ENCODE measurements at regions not wholly inside any gene's neighbourhood (a gene's known extent, or its start where the extent isn't known, plus 50 kb on each side); places are given as distances from the start of the nearest gene placed in this dataset.

GRCh38 chr10:36171953-36172940, 530.2 kb upstream of the FZD8 start:
- FAIRE-seq (peak; percentile 97), DNase-seq (ENCODE audit: insufficient read length, low spot score) (no peak)

GRCh38 chr10:36171556-36171952, 529.5 kb upstream of the FZD8 start:
- DNase-seq (ENCODE audit: insufficient read length, low spot score) (no peak), FAIRE-seq (no peak)
- no peak for TF ChIP-seq POLR2A (IDR thresholded peaks at IDR 0.05; ENCODE audit: low read depth, low read length)

More at GRCh38 chr10:36171953-36172940, 530.2 kb upstream of the FZD8 start:
- no peak for TF ChIP-seq POLR2A (IDR thresholded peaks at IDR 0.05; ENCODE audit: low read depth, low read length)

- DNase-seq (ENCODE audit: insufficient read length, low spot score) (no peak), FAIRE-seq (peak; percentile 23)
- no peak for TF ChIP-seq POLR2A (IDR thresholded peaks at IDR 0.05; ENCODE audit: low read depth, low read length)
These were observed 528.9 kb upstream of the FZD8 start for GRCh38 chr10:36170943-36171501.

- no peak for TF ChIP-seq POLR2A (IDR thresholded peaks at IDR 0.05; ENCODE audit: low read depth, low read length)
- DNase-seq (ENCODE audit: insufficient read length, low spot score) (no peak), FAIRE-seq (no peak)
These were observed 528.1 kb upstream of the FZD8 start for GRCh38 chr10:36170142-36170719.

GRCh38 chr10:36168777-36169176, 526.7 kb upstream of the FZD8 start:
- no peak for FAIRE-seq
- TF ChIP-seq POLR2A (IDR thresholded peaks at IDR 0.05; ENCODE audit: low read depth, low read length), result no peak
- DNase-seq (ENCODE audit: insufficient read length, low spot score), result no peak

GRCh38 chr10:36164556-36165504, 522.7 kb upstream of the FZD8 start:
- DNase-seq (ENCODE audit: insufficient read length, low spot score), result no peak
- no peak for FAIRE-seq
- TF ChIP-seq POLR2A (IDR thresholded peaks at IDR 0.05; ENCODE audit: low read depth, low read length), result no peak

- no peak for DNase-seq (ENCODE audit: insufficient read length, low spot score)
- no peak for FAIRE-seq
- no peak for TF ChIP-seq POLR2A (IDR thresholded peaks at IDR 0.05; ENCODE audit: low read depth, low read length)
These were observed 521.7 kb upstream of the FZD8 start for GRCh38 chr10:36163827-36164226.

- no peak for TF ChIP-seq POLR2A (IDR thresholded peaks at IDR 0.05; ENCODE audit: low read depth, low read length)
- FAIRE-seq, result no peak
- no peak for DNase-seq (ENCODE audit: insufficient read length, low spot score)
These were observed 515.4 kb upstream of the FZD8 start for GRCh38 chr10:36157486-36157885.

- no peak for DNase-seq (ENCODE audit: insufficient read length, low spot score)
- FAIRE-seq, result no peak
- no peak for TF ChIP-seq POLR2A (IDR thresholded peaks at IDR 0.05; ENCODE audit: low read depth, low read length)
These were observed 506.1 kb upstream of the FZD8 start for GRCh38 chr10:36148207-36148606.

GRCh38 chr10:36147529-36147928, 505.4 kb upstream of the FZD8 start:
- no peak for TF ChIP-seq POLR2A (IDR thresholded peaks at IDR 0.05; ENCODE audit: low read depth, low read length)
- FAIRE-seq, result no peak
- no peak for DNase-seq (ENCODE audit: insufficient read length, low spot score)

GRCh38 chr10:36141856-36142560, 499.9 kb upstream of the FZD8 start:
- DNase-seq (ENCODE audit: insufficient read length, low spot score) (no peak), FAIRE-seq (no peak)
- TF ChIP-seq POLR2A (IDR thresholded peaks at IDR 0.05; ENCODE audit: low read depth, low read length), result no peak

- TF ChIP-seq POLR2A (IDR thresholded peaks at IDR 0.05; ENCODE audit: low read depth, low read length), result no peak
- no peak for FAIRE-seq
- no peak for DNase-seq (ENCODE audit: insufficient read length, low spot score)
These were observed 487.0 kb upstream of the FZD8 start for GRCh38 chr10:36129051-36129450.

GRCh38 chr10:36126076-36126475, 484.0 kb upstream of the FZD8 start:
- TF ChIP-seq POLR2A (IDR thresholded peaks at IDR 0.05; ENCODE audit: low read depth, low read length), result no peak
- FAIRE-seq (no peak), DNase-seq (ENCODE audit: insufficient read length, low spot score) (no peak)
